GM12892 (cell line): ENCODE measurements at regions not wholly inside any gene's neighbourhood (a gene's known extent, or its start where the extent isn't known, plus 50 kb on each side); places are given as distances from the start of the nearest gene placed in this dataset.

Source experiments
- POLR2A ChIP-seq: IDR thresholded peaks from 2 replicates; pipeline ENCODE4 v1.6.1; 2011; ENCODE audit warnings: low read depth, low read length, control low read depth
- POLR2AphosphoS5 ChIP-seq: IDR thresholded peaks from 2 replicates; pipeline ENCODE4 v1.6.1; 2011; ENCODE audit warnings: low read depth, low read length, control low read depth

GRCh38 chr10:62961951-62962523 is 145.9 kb upstream of the EGR2 start:
- no peak for TF ChIP-seq POLR2A
- no peak for TF ChIP-seq POLR2AphosphoS5
